HFFc6 (cell line): ENCODE measurements at regions not wholly inside any gene's neighbourhood (a gene's known extent, or its start where the extent isn't known, plus 50 kb on each side); places are given as distances from the start of the nearest gene placed in this dataset.

ENCODE experiments used
- DNase-seq: peaks from one replicate; pipeline ENCODE4 v3.0.0-alpha.2; 2018
- H3K27ac Mint-ChIP-seq: 2 replicates; pipeline ENCODE4 v1.8.0; 2020; ENCODE audit warnings: mild to moderate bottlenecking, mixed read lengths
- H3K27me3 Mint-ChIP-seq: 2 replicates; pipeline ENCODE4 v1.8.0; 2021; ENCODE audit warnings: mild to moderate bottlenecking, moderate library complexity, mixed read lengths; ENCODE audit not compliant: insufficient read depth
- H3K36me3 Mint-ChIP-seq: 2 replicates; pipeline ENCODE4 v1.8.0; 2021; ENCODE audit warnings: low read depth, mixed read lengths
- H3K4me1 Mint-ChIP-seq: 2 replicates; pipeline ENCODE4 v1.8.0; 2020; ENCODE audit warnings: low read depth, mixed read lengths
- H3K4me3 Mint-ChIP-seq: 2 replicates; pipeline ENCODE4 v1.8.0; 2020; ENCODE audit warnings: mild to moderate bottlenecking, moderate library complexity, mixed read lengths
- H3K9me3 Mint-ChIP-seq: 2 replicates; pipeline ENCODE4 v1.8.0; 2020; ENCODE audit warnings: mild to moderate bottlenecking, mixed read lengths
- TF ChIP-seq, protein P1 (sequence below): fragments of 200-600 bp; sonication (generic); IDR thresholded peaks from 2 replicates; pipeline ENCODE4 v1.5.0; 2021; ENCODE audit warnings: antibody characterized with exemption, mild to moderate bottlenecking

DNA sequence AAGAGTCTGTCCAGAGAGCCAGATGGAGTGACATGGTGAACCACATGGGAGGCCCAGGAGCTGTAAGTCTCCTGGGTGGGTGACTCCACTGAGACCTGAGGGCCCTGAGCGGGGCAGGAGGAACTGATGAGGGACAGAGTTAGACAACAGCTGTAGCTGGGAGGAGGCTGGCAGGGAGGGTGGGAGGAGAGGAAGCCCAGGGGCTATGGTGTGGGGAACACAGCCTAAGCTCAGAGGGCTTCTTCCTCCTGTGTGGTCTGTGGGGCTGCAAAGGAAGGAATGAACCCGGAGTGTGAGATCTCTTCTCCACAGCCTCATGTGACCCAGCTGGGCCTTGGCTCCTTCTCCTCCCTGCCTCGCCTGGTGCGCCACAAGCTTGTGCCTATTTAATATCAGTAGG is 395.6 kb upstream of the HS6ST1 start:
- Mint-ChIP-seq H3K36me3 (no peaks in the 10 kb centered on the region), H3K4me1 (no peaks in the 10 kb centered on the region), H3K9me3 (peaks cover 6% of the 10 kb centered on the region; the same call in 1 of the 2 replicates), H3K4me3 (no peak overlapping the region), H3K27me3 (peaks cover 11% of the 10 kb centered on the region), H3K27ac (no peak overlapping the region)
- DNase-seq, result no peak
- TF ChIP-seq, protein P1, sequence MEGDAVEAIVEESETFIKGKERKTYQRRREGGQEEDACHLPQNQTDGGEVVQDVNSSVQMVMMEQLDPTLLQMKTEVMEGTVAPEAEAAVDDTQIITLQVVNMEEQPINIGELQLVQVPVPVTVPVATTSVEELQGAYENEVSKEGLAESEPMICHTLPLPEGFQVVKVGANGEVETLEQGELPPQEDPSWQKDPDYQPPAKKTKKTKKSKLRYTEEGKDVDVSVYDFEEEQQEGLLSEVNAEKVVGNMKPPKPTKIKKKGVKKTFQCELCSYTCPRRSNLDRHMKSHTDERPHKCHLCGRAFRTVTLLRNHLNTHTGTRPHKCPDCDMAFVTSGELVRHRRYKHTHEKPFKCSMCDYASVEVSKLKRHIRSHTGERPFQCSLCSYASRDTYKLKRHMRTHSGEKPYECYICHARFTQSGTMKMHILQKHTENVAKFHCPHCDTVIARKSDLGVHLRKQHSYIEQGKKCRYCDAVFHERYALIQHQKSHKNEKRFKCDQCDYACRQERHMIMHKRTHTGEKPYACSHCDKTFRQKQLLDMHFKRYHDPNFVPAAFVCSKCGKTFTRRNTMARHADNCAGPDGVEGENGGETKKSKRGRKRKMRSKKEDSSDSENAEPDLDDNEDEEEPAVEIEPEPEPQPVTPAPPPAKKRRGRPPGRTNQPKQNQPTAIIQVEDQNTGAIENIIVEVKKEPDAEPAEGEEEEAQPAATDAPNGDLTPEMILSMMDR, result no peak

DNA sequence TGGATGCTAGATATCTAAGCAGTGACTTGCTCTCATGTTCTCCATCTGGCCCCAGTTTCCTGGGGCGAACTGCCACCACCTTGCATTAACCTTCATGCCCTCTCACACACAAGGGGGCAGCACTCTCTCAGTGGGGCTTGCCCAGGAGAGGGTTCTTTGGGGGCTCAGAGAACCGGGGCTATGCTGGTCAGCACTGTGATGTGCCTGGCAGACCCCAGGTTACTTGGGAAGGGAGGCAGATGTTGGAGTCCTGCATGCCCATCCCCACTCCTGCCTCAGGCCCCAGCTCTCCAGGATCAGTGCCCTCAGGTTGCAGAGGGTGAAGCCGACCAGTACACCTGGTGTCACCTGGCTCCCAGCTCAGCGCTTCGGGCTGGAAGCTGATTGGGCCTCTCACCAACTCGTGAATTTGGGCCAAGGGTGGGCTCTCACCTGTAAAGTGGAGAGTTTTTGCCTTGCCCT is 396.2 kb upstream of the HS6ST1 start:
- H3K9me3 Mint-ChIP-seq, result no peaks in the 10 kb centered on the region; the same call in 1 of the 2 replicates

DNA sequence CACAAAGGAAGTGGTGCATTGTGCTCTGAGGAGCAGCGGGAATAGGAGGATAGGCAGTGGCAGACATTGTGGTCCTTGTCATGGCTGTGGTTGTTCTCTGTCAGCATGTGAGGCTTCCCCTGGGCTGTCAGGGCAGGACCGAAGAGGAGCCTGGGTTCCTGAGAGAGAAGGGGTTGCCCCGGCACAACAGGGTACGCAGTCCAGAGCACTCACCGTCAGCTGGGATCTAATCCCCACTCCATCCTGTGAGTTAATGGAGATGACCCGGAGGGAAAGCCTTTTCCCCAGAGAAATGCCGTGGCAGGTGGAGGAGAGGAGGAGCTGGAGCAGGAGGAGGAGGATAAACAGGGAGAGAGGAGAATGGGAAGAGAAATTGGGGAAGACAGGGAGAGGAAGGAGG is 396.7 kb upstream of the HS6ST1 start:
- H3K27me3 Mint-ChIP-seq, result peaks cover 12% of the 10 kb centered on the region
- TF ChIP-seq, protein P1, result no peak

More for the DNA sequence above, 396.2 kb upstream of the HS6ST1 start:
- DNase-seq, result no peak
- no peaks in the 10 kb centered on the region for H3K36me3 Mint-ChIP-seq
- no peak overlapping the region for H3K4me3 Mint-ChIP-seq
- peaks cover 12% of the 10 kb centered on the region for H3K27me3 Mint-ChIP-seq
- H3K4me1 Mint-ChIP-seq, result no peaks in the 10 kb centered on the region
- no peak overlapping the region for H3K27ac Mint-ChIP-seq
- TF ChIP-seq, protein P1, result no peak

DNA sequence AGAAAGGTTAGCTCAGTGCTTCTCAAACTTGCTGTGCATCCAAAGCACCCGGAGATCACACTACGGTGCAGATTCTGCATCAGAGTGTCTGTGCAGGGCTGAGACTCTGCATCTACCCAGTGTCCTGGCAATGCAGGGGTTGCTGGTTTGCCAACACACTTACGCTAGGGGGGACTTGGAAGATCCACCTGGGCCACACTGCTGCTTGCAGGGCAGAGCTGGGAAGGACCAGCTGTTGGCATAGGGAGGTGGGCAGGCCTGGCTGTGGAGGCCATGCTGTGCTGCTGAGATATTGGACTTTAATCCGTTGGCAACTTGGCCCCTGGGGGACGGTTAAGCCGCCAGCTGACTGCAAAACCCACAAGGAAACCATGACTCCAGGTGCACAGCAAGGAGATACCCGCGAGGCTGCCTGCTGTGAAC is 397.6 kb upstream of the HS6ST1 start:
- H3K36me3 Mint-ChIP-seq, result no peaks in the 10 kb centered on the region
- no peak overlapping the region for H3K27ac Mint-ChIP-seq
- TF ChIP-seq, protein P1, result no peak
- peaks cover 12% of the 10 kb centered on the region for H3K27me3 Mint-ChIP-seq
- DNase-seq, result no peak
- H3K4me3 Mint-ChIP-seq, result no peak overlapping the region
- H3K9me3 Mint-ChIP-seq, result no peaks in the 10 kb centered on the region
- H3K4me1 Mint-ChIP-seq, result no peaks in the 10 kb centered on the region

More for the DNA sequence above, 396.7 kb upstream of the HS6ST1 start:
- DNase-seq, result no peak
- Mint-ChIP-seq H3K27ac (no peak overlapping the region), H3K4me1 (no peaks in the 10 kb centered on the region), H3K9me3 (no peaks in the 10 kb centered on the region), H3K36me3 (no peaks in the 10 kb centered on the region), H3K4me3 (no peak overlapping the region)

DNA sequence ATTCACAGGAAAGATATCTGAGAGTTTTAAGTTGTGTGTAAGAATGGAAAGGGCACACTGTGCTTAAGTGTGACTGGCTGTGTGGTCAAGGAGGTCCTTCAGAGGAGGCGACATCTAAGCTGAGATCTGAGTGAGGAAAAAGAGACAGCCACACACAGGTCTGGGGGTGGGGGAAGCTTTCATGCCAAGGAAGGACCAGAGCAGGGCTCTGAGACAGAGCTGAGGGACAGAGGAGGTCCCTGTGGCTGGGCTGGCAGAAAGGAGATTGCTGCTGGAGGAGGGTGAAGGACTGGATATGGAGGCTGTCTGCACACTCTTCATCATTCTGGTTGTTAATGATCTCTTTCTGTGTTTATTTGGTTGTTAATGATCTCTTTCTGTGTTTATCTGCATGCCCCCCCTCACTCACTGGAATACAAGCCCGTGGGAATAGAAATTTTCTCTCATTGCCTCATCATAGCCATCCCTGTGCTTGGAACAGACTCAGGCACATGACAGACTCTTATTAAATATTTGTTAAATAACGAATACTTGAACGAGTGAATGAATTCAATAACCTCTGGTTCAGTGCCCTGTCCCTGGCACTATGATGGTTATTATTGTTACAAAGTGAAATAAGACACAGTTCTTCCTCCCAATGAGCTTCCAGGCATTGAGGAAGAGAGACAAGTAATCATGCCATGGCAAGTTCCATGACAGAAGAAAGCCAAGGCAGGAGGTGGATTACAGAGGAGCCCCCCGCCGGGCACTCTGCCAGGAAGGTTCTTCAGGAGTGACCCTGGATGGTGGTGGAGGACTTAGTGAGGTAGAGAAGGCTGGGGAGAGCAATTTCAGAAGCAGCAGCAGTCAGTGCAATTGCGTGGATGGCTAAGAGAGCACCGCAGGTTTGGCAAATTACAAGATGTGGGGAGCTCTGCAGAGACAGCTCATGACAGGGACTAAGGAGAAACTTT is 399.4 kb upstream of the HS6ST1 start:
- no peak for DNase-seq
- Mint-ChIP-seq H3K27me3 (peaks cover 15% of the 10 kb centered on the region), H3K4me3 (no peak overlapping the region), H3K27ac (no peak overlapping the region), H3K9me3 (no peaks in the 10 kb centered on the region), H3K4me1 (no peaks in the 10 kb centered on the region), H3K36me3 (no peaks in the 10 kb centered on the region)
- TF ChIP-seq, protein P1, result no peak
